Activated CD8-positive, alpha-beta T cell treated with anti-CD3 and anti-CD28 coated beads, Interleukin-2, amount 10 ng/mL, durations not matched to agents 7 days and 5 days (primary cell): ENCODE measurements at regions not wholly inside any gene's neighbourhood (a gene's known extent, or its start where the extent isn't known, plus 50 kb on each side); places are given as distances from the start of the nearest gene placed in this dataset.

Source experiments
- ATAC-seq: fragments of 150-1000 bp; cut with Tn5 transposase; one replicate; pipeline ENCODE4 v1.10.0; 2021; ENCODE audit warnings: moderate library complexity
- CTCF ChIA-PET: fragments of 350-600 bp; sonication (Branson Sonifier 250); formaldehyde crosslinking; loops from one replicate; lab custom pipeline; 2021; ENCODE audit warnings: antibody characterized with exemption; lab: Charles Lee
- POLR2A ChIA-PET: fragments of 350-600 bp; sonication (Branson Sonifier 250); formaldehyde crosslinking; loops from one replicate; lab custom pipeline; 2021; ENCODE audit warnings: antibody characterized with exemption; lab: Charles Lee
- DNase-seq: peaks from one replicate; pipeline ENCODE4 v3.0.0-alpha.2; 2020
- H3K27ac Mint-ChIP-seq: one replicate; pipeline ENCODE4 v1.8.0; 2021; ENCODE audit warnings: mild to moderate bottlenecking, mixed read lengths
- H3K27me3 Mint-ChIP-seq: one replicate; pipeline ENCODE4 v1.8.0; 2021; ENCODE audit warnings: low read depth, mixed read lengths
- H3K36me3 Mint-ChIP-seq: one replicate; pipeline ENCODE4 v1.8.0; 2021; ENCODE audit warnings: low read depth, mixed read lengths
- H3K4me1 Mint-ChIP-seq: one replicate; pipeline ENCODE4 v1.8.0; 2021; ENCODE audit warnings: low read depth, mixed read lengths
- H3K4me3 Mint-ChIP-seq: one replicate; pipeline ENCODE4 v1.8.0; 2021; ENCODE audit warnings: mild to moderate bottlenecking, mixed read lengths
- H3K9me3 Mint-ChIP-seq: one replicate; pipeline ENCODE4 v1.8.0; 2022; ENCODE audit warnings: mixed read lengths; ENCODE audit not compliant: insufficient read depth

- H3K4me3 Mint-ChIP-seq, result no peak overlapping the region
- no peaks in the 10 kb centered on the region for H3K36me3 Mint-ChIP-seq
- DNase-seq (no peak), ATAC-seq (no peak)
- CTCF ChIA-PET, result no interaction called here
- H3K27ac Mint-ChIP-seq, result no peak overlapping the region
- H3K9me3 Mint-ChIP-seq, result no peaks in the 10 kb centered on the region
- no peaks in the 10 kb centered on the region for H3K4me1 Mint-ChIP-seq
- H3K27me3 Mint-ChIP-seq, result peaks cover under 1% of the 10 kb centered on the region
- POLR2A ChIA-PET, result no interaction called here
These were observed 180.3 kb downstream of the EMP1 start for GRCh38 chr12:13376610-13377373.

DNA sequence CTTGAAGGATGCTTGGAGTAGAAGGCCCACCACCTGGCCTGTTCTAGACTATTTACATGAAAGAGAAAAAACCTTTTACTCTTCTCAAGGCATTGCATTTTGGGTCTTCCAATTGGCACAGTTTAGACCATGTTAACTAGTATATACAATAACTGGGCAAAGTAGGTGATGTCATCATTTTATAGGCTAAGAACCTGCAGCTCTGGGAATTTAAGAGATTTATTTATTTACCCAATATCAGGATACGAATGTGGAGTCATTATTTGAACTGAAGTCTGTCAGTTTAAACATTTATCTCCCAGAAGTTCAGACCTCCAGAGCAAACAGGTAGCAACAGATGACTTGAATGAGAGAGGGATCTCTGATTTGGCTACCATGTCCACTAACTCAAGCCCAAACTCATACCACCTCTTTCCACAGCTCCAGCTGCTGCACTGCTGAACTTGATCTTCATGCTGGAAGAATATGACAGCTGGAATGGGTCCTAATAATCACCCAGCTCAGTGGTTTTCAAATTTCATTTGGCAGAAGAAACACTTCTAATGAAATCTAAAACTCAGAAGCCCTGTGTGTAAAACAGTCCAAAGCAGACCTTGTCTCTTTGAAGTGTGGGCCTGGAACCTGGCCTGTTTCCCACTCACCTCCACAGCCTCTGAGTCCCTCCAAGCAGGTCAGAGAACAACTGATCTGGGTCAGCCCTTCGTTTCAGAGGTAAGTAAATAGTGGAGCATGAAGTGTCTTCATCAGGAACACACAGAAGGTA, 179.2 kb downstream of the EMP1 start:
- no peak overlapping the region for H3K27ac Mint-ChIP-seq
- H3K36me3 Mint-ChIP-seq, result no peaks in the 10 kb centered on the region
- H3K9me3 Mint-ChIP-seq, result no peaks in the 10 kb centered on the region
- no peak overlapping the region for H3K4me3 Mint-ChIP-seq
- H3K4me1 Mint-ChIP-seq, result no peaks in the 10 kb centered on the region
- no peak for DNase-seq
- POLR2A ChIA-PET, result no interaction called here
- H3K27me3 Mint-ChIP-seq, result no peaks in the 10 kb centered on the region
- no peak for ATAC-seq
- CTCF ChIA-PET, result no interaction called here

DNA sequence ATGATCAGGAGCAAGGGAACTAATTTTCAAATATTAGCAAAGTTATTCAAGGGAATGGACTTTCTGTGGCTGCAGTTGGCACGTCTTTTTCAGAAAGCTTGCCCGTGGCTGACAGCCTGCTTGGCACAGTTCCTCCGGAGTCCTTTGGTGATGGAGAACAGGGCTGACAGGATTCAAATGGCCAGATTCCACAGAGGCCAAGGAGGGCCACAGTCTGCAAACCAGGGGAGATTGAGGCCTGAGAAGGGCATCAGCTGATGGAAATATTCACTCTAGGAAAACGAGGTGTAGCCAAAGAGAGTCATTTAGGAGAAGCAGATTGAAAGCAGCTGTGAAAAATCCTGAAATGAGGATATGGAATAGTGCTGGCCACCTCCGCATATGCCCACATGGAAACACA, 178.3 kb downstream of the EMP1 start:
- H3K9me3 Mint-ChIP-seq, result no peaks in the 10 kb centered on the region
- H3K27me3 Mint-ChIP-seq, result no peaks in the 10 kb centered on the region
- H3K4me1 Mint-ChIP-seq, result no peaks in the 10 kb centered on the region
- H3K4me3 Mint-ChIP-seq, result no peak overlapping the region
- no peaks in the 10 kb centered on the region for H3K36me3 Mint-ChIP-seq
- ChIA-PET CTCF (no interaction called here), POLR2A (no interaction called here)
- ATAC-seq (no peak), DNase-seq (no peak)
- H3K27ac Mint-ChIP-seq, result no peak overlapping the region

DNA sequence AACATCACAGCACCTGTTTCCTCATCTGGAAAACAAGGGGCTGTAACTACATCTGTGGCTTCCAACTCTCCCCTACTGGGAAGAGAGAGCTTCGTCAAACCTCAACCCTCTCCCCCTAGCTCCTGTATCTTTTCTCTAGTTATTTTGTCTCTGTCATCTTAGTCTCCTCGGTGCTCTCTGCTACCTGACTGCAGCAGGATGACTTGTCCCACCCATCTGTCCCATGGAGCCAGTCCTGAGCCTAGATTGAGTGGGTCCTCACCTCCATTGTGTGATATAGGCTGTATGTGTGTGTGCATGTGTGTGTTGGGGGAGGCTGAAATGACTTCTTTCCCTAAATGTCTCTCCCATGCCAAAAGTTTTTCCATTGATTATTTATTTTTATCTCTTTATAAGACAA, 177.3 kb downstream of the EMP1 start:
- ATAC-seq (no peak), DNase-seq (no peak)
- H3K9me3 Mint-ChIP-seq, result no peaks in the 10 kb centered on the region
- ChIA-PET CTCF (no interaction called here), POLR2A (no interaction called here)
- H3K4me1 Mint-ChIP-seq, result no peaks in the 10 kb centered on the region
- H3K4me3 Mint-ChIP-seq, result no peak overlapping the region
- no peaks in the 10 kb centered on the region for H3K36me3 Mint-ChIP-seq
- no peaks in the 10 kb centered on the region for H3K27me3 Mint-ChIP-seq
- no peak overlapping the region for H3K27ac Mint-ChIP-seq

- H3K4me3 Mint-ChIP-seq, result no peak overlapping the region
- no peaks in the 10 kb centered on the region for H3K36me3 Mint-ChIP-seq
- H3K27me3 Mint-ChIP-seq, result no peaks in the 10 kb centered on the region
- ChIA-PET CTCF (interaction anchor here (1.1 kb wide), 1 partner anchor 11 kb away, joined by 5 read pairs; no protein-coding TSS in a partner anchor), POLR2A (no interaction called here)
- DNase-seq (no peak), ATAC-seq (no peak)
- H3K4me1 Mint-ChIP-seq, result no peaks in the 10 kb centered on the region
- no peak overlapping the region for H3K27ac Mint-ChIP-seq
- H3K9me3 Mint-ChIP-seq, result no peaks in the 10 kb centered on the region
These were observed 176.6 kb downstream of the EMP1 start for GRCh38 chr12:13373131-13373530.

GRCh38 chr12:13372386-13372785, 175.9 kb downstream of the EMP1 start:
- no peaks in the 10 kb centered on the region for H3K27me3 Mint-ChIP-seq
- CTCF ChIA-PET, result interaction anchor here (0.8 to 1.1 kb wide), 2 partner anchors 10 to 1005 kb away, joined by 3 to 5 read pairs; no protein-coding TSS in a partner anchor
- no peak overlapping the region for H3K4me3 Mint-ChIP-seq
- no peaks in the 10 kb centered on the region for H3K36me3 Mint-ChIP-seq
- POLR2A ChIA-PET, result no interaction called here
- no peaks in the 10 kb centered on the region for H3K4me1 Mint-ChIP-seq
- H3K27ac Mint-ChIP-seq, result no peak overlapping the region
- no peak for ATAC-seq
- DNase-seq, result no peak
- H3K9me3 Mint-ChIP-seq, result no peaks in the 10 kb centered on the region

- no peak overlapping the region for H3K27ac Mint-ChIP-seq
- no peak for DNase-seq
- CTCF ChIA-PET, result interaction anchor here (0.8 to 1.7 kb wide), 3 partner anchors 9 to 1004 kb away, joined by 3 to 7 read pairs (median 5); no protein-coding TSS in a partner anchor
- no peak for ATAC-seq
- POLR2A ChIA-PET, result interaction anchor here (0.8 kb wide), 1 partner anchor 25 kb away, joined by 3 read pairs; no protein-coding TSS in a partner anchor
- no peak overlapping the region for H3K4me3 Mint-ChIP-seq
- H3K4me1 Mint-ChIP-seq, result no peaks in the 10 kb centered on the region
- no peaks in the 10 kb centered on the region for H3K36me3 Mint-ChIP-seq
- no peaks in the 10 kb centered on the region for H3K9me3 Mint-ChIP-seq
- H3K27me3 Mint-ChIP-seq, result no peaks in the 10 kb centered on the region
These were observed 175.3 kb downstream of the EMP1 start for GRCh38 chr12:13371797-13372196.

DNA sequence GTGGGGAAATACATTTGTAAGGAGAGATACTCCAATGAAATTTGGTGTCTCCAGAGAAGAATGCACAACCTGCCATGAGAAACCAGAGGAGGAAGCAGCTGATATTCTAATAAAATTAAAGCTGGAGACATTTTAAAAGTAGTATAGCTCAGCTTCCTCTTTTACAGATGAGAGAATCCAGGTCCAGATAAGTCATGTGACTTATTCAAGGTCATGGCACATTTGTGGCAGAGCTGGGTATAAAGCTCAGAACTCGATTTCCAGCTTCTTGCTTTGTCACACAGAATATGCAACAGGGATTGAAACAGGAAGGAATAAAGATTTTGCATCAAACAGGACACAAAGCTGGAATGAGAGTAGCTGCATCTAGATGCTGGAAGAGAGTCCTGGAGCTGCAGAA, 174.8 kb downstream of the EMP1 start:
- ChIA-PET POLR2A (interaction anchor here (0.8 kb wide), 1 partner anchor 24 kb away, joined by 3 read pairs; no protein-coding TSS in a partner anchor), CTCF (interaction anchor here (0.8 to 1.7 kb wide), 2 partner anchors 9 to 1004 kb away, joined by 3 to 7 read pairs; no protein-coding TSS in a partner anchor)
- Mint-ChIP-seq H3K36me3 (no peaks in the 10 kb centered on the region), H3K4me1 (no peaks in the 10 kb centered on the region), H3K27ac (no peak overlapping the region), H3K9me3 (no peaks in the 10 kb centered on the region), H3K27me3 (no peaks in the 10 kb centered on the region), H3K4me3 (no peak overlapping the region)
- no peak for ATAC-seq
- DNase-seq, result no peak

- H3K27ac Mint-ChIP-seq, result no peak overlapping the region
- POLR2A ChIA-PET, result no interaction called here
- ATAC-seq, result no peak
- H3K9me3 Mint-ChIP-seq, result no peaks in the 10 kb centered on the region
- H3K4me1 Mint-ChIP-seq, result no peaks in the 10 kb centered on the region
- no peak overlapping the region for H3K4me3 Mint-ChIP-seq
- CTCF ChIA-PET, result no interaction called here
- no peaks in the 10 kb centered on the region for H3K36me3 Mint-ChIP-seq
- DNase-seq, result no peak
- no peaks in the 10 kb centered on the region for H3K27me3 Mint-ChIP-seq
These were observed 173.0 kb downstream of the EMP1 start for GRCh38 chr12:13369474-13370056.

- Mint-ChIP-seq H3K27me3 (no peaks in the 10 kb centered on the region), H3K36me3 (no peaks in the 10 kb centered on the region), H3K9me3 (no peaks in the 10 kb centered on the region), H3K27ac (no peak overlapping the region), H3K4me1 (no peaks in the 10 kb centered on the region), H3K4me3 (no peak overlapping the region)
- CTCF ChIA-PET, result no interaction called here
- no peak for ATAC-seq
- POLR2A ChIA-PET, result no interaction called here
- DNase-seq, result no peak
These were observed 172.4 kb downstream of the EMP1 start for GRCh38 chr12:13368971-13369370.

GRCh38 chr12:13368431-13368830, 171.9 kb downstream of the EMP1 start:
- ATAC-seq (no peak), DNase-seq (no peak)
- Mint-ChIP-seq H3K9me3 (no peaks in the 10 kb centered on the region), H3K27ac (no peak overlapping the region), H3K36me3 (no peaks in the 10 kb centered on the region), H3K4me1 (no peaks in the 10 kb centered on the region), H3K4me3 (no peak overlapping the region), H3K27me3 (no peaks in the 10 kb centered on the region)
- CTCF ChIA-PET, result no interaction called here
- POLR2A ChIA-PET, result no interaction called here

DNA sequence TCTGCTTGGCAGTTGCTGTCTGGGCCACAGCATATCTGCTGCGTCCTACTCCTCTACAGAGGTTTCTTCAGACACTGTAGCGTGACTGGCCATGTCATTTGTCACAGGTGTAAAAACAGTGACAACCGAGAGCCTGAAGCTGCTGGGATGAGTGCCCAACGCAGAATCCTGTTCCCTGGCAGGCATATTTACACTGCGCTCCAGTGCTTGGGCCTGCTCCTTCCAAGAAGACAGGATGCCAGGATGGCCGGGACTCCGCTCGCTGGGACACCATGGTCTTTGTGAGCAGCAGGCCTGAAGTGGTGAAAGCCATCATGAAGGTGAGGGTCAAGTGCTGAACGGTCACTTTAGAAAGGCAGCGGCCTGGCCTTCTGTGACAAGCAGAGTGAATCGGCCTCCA, 171.4 kb downstream of the EMP1 start:
- Mint-ChIP-seq H3K4me1 (no peaks in the 10 kb centered on the region), H3K9me3 (no peaks in the 10 kb centered on the region), H3K4me3 (no peak overlapping the region), H3K27me3 (no peaks in the 10 kb centered on the region), H3K27ac (no peak overlapping the region), H3K36me3 (no peaks in the 10 kb centered on the region)
- DNase-seq (no peak), ATAC-seq (no peak)
- ChIA-PET POLR2A (no interaction called here), CTCF (no interaction called here)
